GM19351 (cell line): ENCODE measurements at regions not wholly inside any gene's neighbourhood (a gene's known extent, or its start where the extent isn't known, plus 50 kb on each side); places are given as distances from the start of the nearest gene placed in this dataset.

Source experiments
- ATAC-seq: cut with Tn5 transposase; IDR thresholded peaks from one replicate; pipeline ENCODE4 v1.9.1; 2021; ENCODE audit warnings: mild to moderate bottlenecking, moderate library complexity; ENCODE audit not compliant: unreplicated experiment

GRCh38 chr13:89749888-89750287 is 1597.6 kb upstream of the MIR17HG start:
- ATAC-seq = no peak

DNA sequence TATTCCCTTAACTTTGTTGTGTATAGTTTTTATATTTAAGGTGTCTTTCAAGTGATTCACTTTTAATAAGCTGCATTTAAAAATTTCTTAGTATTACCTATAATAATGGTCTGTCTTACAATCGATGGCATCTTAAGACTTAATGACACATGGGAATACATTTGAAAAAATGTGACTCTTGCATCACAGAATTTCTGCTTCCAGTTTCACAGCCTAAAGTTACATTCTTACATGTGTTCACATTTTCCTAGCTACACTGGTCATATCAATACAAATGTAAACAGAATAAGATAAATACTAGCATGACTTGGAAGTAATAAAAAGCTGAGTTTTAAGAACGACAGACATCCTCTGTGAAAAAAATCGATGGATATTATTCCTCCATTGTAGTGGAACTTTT is 1597.1 kb upstream of the MIR17HG start:
- no peak for ATAC-seq

GRCh38 chr13:89751432-89751930 is 1596.0 kb upstream of the MIR17HG start:
- no peak for ATAC-seq

DNA sequence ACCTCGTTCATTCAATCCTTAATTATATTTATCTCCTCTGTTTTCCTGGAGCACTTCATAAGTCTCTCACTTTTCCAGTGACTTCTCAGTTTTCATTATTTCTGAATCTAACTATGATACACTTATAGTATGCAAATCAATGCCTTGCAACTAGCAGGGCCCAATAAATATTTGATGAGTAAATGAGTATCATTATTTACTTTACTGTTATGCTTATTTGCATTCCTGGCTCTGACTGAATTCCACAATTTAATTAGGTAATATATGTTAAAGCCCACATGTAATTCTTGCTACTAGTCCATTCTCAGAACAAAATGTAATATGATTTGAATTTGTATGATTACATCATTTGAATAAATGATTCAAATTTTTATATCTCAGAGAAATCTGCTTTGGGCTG is 1595.1 kb upstream of the MIR17HG start:
- no peak for ATAC-seq

GRCh38 chr13:89755729-89756492 is 1591.6 kb upstream of the MIR17HG start:
- no peak for ATAC-seq

DNA sequence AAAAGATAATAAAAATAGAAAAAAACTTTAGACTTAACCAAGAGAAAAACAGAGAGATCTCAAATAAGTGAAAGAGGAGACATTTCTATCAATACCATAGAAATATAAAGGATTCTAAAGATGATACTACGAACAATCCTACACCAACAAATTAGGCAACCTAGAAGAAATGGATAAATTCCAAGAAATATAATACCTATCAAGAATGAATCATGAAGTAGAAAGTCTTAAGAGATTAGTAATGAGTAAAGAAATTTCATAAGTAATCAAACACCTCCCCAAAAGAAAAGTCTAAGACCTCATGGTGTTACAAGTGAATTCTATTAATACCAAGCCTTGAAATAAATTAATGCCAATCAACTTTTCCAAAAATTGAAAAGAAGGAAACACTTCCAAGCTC is 1584.5 kb upstream of the MIR17HG start:
- ATAC-seq = no peak

DNA sequence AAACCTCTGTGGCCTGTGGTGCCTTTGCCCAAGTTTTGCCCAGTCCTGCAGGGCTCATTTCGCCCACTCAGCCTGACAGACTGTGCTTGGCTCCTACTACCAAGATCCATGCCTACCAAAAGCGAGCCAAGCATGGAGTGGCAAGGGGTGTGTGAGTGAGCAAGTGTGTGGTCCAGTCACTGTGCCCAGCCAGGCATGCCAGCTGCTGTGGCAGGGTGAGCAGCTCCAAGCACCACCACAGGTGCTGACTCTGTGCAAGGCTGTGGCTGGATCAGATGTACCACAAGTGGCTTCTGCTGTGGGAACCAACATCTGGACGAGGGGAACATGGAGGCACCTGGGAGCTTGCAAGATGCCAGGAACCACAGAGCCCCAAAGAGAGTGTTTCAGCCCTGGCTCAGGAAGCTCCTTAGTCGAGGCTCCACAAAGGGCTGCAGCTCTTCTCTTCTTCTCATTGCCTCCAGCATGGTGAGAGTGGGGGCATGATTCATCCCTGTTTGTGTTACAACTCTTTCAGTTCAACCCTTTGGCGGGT is 1564.2 kb upstream of the MIR17HG start:
- ATAC-seq = no peak

GRCh38 chr13:89784161-89784809 is 1563.2 kb upstream of the MIR17HG start:
- ATAC-seq = no peak

DNA sequence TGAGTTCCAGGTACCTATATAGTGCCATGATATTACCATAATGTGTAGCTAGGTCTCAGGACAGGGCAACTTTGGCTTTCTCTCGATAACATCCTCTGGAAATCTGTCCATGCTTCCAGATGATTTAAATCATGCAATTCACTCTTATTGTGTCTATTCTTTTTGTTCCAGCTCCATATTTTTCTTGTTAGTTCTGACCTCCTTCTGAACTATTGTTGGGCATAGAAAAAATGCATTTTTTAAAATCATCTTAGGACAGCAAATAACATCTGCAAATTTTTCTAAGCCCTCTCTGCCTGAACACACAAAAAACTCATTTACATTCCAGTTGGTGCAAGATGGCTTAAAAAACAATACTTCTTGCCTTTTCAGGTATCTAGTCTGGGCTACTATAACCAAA is 1561.0 kb upstream of the MIR17HG start:
- no peak for ATAC-seq

GRCh38 chr13:89790696-89791095 is 1556.8 kb upstream of the MIR17HG start:
- no peak for ATAC-seq

DNA sequence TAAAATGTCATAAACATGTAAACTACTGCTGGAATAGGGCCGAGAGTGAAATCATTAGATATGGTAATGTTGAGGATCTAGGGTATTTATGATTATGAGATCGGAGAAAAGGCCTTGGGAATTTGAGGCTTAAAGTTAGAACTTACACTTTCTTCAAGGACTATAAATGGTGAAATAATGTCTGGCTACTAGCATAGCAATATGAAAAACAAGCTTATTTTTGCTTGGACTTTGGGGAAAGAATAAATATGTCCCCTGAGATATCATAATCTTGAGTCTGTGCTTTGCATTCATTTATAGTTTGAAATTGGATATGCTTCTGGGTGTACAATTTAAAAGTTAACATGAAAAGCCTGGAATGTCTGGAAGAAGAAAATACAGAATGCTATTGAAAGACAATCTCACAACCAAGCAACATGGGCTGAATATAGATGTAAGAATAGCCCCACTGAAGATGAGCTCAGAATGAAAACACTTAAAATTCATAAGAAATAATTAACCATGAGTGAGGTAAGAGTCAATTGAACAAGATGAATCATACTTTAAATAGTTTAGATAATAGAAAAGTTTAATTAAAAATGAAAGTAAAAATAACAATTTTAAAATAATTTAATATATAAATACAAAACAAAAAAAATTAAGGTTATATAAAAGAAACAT is 1555.4 kb upstream of the MIR17HG start:
- ATAC-seq = no peak

DNA sequence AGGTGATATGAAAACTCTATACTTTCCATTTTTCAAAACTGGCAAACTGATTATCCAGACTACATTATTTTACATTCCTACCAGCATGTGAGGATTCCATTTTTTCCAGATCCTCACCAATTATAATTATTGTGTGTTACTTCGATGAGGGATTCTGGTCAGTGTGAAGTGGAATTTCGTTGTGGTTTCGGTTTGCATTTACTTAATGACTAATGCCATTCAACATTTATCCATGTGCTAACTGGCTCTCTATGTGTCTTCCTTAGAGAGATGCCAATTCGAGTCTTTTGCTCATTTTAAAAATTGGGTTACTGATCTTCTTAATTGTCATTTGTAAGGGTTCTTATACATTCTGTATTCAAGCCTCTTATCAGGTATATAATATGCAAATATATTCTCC is 1551.3 kb upstream of the MIR17HG start:
- ATAC-seq = no peak

GRCh38 chr13:89803839-89804238 is 1543.6 kb upstream of the MIR17HG start:
- no peak for ATAC-seq

DNA sequence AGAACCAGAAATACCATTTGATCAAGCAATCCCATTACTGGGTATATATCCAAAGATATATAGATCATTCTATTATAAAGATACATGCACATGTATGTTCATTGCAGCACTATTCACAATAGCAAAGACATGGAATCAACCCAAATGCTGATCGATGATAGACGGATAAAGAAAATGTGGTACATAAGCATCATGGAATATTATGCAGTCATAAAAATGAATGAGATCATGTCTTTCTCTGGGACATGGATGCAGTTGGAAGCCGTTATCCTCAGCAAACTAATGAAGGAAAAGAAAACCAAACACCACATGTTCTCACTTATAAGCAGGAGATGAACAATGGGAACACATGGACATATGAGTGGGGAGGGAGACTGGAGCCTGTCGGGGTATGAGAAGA is 1540.9 kb upstream of the MIR17HG start:
- no peak for ATAC-seq

DNA sequence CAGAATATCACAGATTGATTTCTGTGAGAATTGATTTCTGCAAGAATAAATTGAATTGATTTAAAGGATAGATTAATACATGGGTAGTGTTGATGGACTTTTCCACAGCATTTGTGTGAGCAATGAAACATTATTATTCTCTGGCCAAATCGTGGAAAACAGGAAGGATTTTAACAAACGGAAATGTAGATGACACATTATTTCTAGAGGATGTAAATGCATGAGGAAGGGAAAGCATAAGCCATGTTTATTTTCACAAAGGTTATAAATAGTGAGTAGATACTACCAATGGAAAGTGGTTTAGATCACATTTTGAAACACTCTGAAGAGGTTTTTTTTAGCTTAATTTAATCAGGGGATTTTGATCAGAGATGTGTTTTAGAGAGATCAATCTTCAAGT is 1534.6 kb upstream of the MIR17HG start:
- ATAC-seq = no peak

DNA sequence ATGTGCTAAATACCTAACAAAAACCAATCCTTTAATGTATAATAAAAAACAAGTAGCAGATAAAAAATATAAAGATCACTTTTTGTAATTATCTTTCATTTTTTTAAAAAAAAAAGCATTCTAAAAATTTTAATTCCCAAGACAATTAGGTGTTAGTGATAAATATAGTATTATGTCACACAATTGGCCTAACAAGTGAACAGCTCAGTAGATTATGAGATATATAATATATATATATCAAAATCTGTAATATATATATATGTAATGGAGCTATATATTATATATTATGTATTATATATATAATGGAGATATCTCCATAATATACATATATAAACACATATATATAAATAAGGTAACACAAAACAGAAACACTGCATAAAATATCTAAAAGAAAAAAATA is 1531.1 kb upstream of the MIR17HG start:
- ATAC-seq = no peak

GRCh38 chr13:89822467-89822866 is 1525.0 kb upstream of the MIR17HG start:
- no peak for ATAC-seq

DNA sequence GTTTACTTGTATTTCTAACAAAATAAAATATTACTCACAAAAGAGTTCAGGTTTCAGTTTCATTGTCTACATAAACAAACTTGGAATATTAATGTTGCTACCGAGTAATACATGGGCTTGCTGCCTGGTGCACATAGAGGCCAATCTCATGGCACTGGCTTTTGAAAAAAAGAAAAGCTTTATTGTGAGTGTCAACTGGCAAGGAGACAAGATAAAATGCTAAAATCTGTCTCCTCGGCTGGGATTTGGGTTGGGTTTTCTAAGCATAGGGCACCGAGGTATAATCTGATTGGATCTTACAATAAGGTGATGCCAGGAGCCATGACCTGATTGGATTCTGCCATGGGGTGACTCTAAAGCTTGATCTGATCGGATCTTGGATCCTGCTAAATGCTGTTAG is 1519.9 kb upstream of the MIR17HG start:
- ATAC-seq = no peak

DNA sequence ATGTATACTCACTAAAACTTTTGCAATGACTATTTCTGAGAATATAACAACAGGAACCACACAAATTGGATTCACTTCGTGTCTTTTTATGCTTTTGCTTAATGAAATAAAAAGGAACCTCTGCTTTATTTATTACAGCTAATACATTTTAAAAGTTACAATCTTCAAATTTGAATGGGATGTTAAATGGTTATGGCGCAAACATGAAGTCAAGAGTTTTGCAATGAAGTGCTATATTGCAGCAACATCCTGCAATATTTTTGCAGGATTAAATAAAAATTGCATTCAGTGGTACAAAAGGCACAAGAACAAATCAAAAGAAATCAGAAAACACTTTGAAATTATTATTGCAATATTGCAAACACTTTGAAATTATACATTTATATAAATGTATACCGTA is 1519.0 kb upstream of the MIR17HG start:
- ATAC-seq = no peak

- ATAC-seq = no peak
These were observed 1516.3 kb upstream of the MIR17HG start for GRCh38 chr13:89831157-89831556.

DNA sequence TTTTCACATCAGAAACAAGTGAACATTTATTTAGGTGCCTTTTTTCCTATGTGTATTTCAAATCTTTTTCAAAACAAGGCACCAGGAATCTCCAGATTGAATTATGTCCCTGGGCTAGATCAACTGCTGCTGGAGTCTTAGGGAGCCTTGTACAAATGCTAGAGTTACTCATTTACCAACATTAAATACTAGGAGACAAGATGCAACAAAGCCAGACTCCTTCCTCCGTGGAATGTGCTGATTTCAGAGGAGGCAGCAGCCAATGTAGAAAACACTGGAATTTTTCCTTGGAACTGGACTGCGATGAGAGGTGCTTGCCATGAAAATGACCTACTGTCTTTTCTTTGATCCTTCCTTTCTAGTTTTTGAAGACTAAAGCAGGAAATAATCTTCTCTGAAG is 1514.7 kb upstream of the MIR17HG start:
- no peak for ATAC-seq

DNA sequence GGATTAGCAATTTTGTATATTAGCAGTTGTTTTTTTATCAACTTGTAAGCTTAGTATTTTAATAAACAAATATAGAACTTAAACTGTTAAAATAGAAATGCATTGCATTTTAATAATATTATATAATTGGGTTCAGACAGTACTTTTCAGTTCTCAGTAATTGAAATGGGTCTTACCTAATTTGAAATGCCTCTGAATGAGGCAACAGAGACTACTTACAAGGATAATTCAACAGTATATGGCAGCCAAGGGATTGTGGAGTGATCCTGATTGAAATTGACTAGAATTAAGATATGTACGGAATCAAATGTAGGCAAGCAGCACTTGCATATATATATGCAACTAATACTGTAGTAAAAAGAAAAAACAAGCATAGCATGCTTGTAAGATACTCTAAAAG is 1503.9 kb upstream of the MIR17HG start:
- no peak for ATAC-seq
